ENCODE measurements at regions not wholly inside any gene's neighbourhood (a gene's known extent, or its start where the extent isn't known, plus 50 kb on each side); places are given as distances from the start of the nearest gene placed in this dataset.

DNA sequence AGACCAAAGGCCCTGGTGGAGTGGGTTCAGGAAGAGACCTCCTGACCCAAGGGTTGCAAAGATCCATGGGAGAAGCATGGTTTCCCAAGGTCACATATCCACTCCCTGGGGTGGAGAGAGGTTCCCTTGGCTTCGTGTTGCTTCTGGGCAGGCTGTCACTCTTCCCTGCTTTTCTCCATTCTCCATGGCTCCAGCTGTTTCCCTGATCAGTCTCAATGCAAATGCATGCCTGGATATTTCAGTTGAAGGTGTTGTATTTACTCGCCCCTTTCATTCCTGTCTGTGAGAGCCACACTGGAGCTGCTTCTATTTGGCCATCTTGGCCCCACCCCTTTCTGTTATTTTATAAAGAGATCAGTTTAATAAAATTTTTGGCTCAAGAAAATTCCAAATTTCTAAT lies 95.0 kb upstream of the PLSCR4 start:
- TF ChIP-seq, protein P1, sequence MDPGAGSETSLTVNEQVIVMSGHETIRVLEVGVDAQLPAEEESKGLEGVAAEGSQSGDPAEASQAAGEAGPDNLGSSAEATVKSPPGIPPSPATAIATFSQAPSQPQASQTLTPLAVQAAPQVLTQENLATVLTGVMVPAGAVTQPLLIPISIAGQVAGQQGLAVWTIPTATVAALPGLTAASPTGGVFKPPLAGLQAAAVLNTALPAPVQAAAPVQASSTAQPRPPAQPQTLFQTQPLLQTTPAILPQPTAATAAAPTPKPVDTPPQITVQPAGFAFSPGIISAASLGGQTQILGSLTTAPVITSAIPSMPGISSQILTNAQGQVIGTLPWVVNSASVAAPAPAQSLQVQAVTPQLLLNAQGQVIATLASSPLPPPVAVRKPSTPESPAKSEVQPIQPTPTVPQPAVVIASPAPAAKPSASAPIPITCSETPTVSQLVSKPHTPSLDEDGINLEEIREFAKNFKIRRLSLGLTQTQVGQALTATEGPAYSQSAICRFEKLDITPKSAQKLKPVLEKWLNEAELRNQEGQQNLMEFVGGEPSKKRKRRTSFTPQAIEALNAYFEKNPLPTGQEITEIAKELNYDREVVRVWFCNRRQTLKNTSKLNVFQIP (CRISPR knock-in tag; IDR thresholded peaks at IDR 0.05; ENCODE audit: borderline replicate concordance, low read depth) = no peak
- no peak for TF ChIP-seq RARB (CRISPR knock-in tag; IDR thresholded peaks at IDR 0.05)
- TF ChIP-seq, protein P2, sequence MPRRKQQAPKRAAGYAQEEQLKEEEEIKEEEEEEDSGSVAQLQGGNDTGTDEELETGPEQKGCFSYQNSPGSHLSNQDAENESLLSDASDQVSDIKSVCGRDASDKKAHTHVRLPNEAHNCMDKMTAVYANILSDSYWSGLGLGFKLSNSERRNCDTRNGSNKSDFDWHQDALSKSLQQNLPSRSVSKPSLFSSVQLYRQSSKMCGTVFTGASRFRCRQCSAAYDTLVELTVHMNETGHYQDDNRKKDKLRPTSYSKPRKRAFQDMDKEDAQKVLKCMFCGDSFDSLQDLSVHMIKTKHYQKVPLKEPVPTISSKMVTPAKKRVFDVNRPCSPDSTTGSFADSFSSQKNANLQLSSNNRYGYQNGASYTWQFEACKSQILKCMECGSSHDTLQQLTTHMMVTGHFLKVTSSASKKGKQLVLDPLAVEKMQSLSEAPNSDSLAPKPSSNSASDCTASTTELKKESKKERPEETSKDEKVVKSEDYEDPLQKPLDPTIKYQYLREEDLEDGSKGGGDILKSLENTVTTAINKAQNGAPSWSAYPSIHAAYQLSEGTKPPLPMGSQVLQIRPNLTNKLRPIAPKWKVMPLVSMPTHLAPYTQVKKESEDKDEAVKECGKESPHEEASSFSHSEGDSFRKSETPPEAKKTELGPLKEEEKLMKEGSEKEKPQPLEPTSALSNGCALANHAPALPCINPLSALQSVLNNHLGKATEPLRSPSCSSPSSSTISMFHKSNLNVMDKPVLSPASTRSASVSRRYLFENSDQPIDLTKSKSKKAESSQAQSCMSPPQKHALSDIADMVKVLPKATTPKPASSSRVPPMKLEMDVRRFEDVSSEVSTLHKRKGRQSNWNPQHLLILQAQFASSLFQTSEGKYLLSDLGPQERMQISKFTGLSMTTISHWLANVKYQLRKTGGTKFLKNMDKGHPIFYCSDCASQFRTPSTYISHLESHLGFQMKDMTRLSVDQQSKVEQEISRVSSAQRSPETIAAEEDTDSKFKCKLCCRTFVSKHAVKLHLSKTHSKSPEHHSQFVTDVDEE (CRISPR knock-in tag; IDR thresholded peaks at IDR 0.05) = no peak
- TF ChIP-seq ZNF565 (CRISPR knock-in tag; conservative IDR thresholded peaks at IDR 0.05; ENCODE audit: low read depth) = no peak
- no peak for TF ChIP-seq ZC3H10 (CRISPR knock-in tag; IDR thresholded peaks at IDR 0.05)
- TF ChIP-seq, protein P3, sequence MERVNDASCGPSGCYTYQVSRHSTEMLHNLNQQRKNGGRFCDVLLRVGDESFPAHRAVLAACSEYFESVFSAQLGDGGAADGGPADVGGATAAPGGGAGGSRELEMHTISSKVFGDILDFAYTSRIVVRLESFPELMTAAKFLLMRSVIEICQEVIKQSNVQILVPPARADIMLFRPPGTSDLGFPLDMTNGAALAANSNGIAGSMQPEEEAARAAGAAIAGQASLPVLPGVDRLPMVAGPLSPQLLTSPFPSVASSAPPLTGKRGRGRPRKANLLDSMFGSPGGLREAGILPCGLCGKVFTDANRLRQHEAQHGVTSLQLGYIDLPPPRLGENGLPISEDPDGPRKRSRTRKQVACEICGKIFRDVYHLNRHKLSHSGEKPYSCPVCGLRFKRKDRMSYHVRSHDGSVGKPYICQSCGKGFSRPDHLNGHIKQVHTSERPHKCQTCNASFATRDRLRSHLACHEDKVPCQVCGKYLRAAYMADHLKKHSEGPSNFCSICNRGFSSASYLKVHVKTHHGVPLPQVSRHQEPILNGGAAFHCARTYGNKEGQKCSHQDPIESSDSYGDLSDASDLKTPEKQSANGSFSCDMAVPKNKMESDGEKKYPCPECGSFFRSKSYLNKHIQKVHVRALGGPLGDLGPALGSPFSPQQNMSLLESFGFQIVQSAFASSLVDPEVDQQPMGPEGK (CRISPR knock-in tag; IDR thresholded peaks at IDR 0.05; ENCODE audit: borderline replicate concordance) = no peak
